SK-N-SH (cell line): ENCODE measurements at regions not wholly inside any gene's neighbourhood (a gene's known extent, or its start where the extent isn't known, plus 50 kb on each side); places are given as distances from the start of the nearest gene placed in this dataset.

Experiments
- ELF1 ChIP-seq: IDR thresholded peaks from 2 replicates; pipeline ENCODE4 v1.4.0; 2012
- EP300 ChIP-seq, 2 experiments: IDR thresholded peaks; 2 replicates each; pipeline versions ENCODE4 v1.4.0 to v1.6.1; 2012; ENCODE audit warnings: borderline replicate concordance in 1 of 2, low read depth in 1 of 2, low read length in 1 of 2
- EZH2phosphoT487 ChIP-seq: fragments of 200-600 bp; sonication (generic); IDR thresholded peaks from 2 replicates; pipeline ENCODE4 v1.6.1; 2017; ENCODE audit warnings: low read depth, mixed run types, mild to moderate bottlenecking, antibody characterized with exemption, moderate library complexity, borderline replicate concordance
- FOXM1 ChIP-seq: IDR thresholded peaks from 2 replicates; pipeline ENCODE4 v1.4.0; 2012; ENCODE audit warnings: low read depth, mild to moderate bottlenecking
- GABPA ChIP-seq: IDR thresholded peaks from 2 replicates; pipeline ENCODE4 v1.4.0; 2012; ENCODE audit warnings: low read depth, mild to moderate bottlenecking
- MEF2A ChIP-seq: IDR thresholded peaks from 2 replicates; pipeline ENCODE4 v1.4.0; 2012; ENCODE audit warnings: low read depth, borderline replicate concordance
- MXI1 ChIP-seq: IDR thresholded peaks from 2 replicates; pipeline ENCODE4 v1.6.1; 2012; ENCODE audit warnings: mild to moderate bottlenecking, low read depth, low read length, improper control_type of control experiment
- RCOR1 ChIP-seq: fragments of 150-350 bp; IDR thresholded peaks from 2 replicates; pipeline ENCODE4 v1.6.1; 2017; ENCODE audit warnings: antibody characterized with exemption, low read length
- SIN3A ChIP-seq: IDR thresholded peaks from 2 replicates; pipeline ENCODE4 v1.6.1; 2012; ENCODE audit warnings: low read depth, mild to moderate bottlenecking, low read length, moderate library complexity, borderline replicate concordance
- YY1 ChIP-seq: IDR thresholded peaks from 2 replicates; pipeline ENCODE4 v1.4.0; 2012; ENCODE audit warnings: low read depth, mild to moderate bottlenecking
- TF ChIP-seq, protein P1 (sequence below): fragments of 200-600 bp; sonication (generic); IDR thresholded peaks from 2 replicates; pipeline ENCODE4 v1.6.1; 2017; ENCODE audit warnings: antibody characterized with exemption, mild to moderate bottlenecking, moderate library complexity
- TF ChIP-seq, protein P2 (sequence below): IDR thresholded peaks from 2 replicates; pipeline ENCODE4 v1.4.0; 2012; ENCODE audit warnings: low read depth
- TF ChIP-seq, protein P3 (sequence below): IDR thresholded peaks from 2 replicates; pipeline ENCODE4; 2012

DNA sequence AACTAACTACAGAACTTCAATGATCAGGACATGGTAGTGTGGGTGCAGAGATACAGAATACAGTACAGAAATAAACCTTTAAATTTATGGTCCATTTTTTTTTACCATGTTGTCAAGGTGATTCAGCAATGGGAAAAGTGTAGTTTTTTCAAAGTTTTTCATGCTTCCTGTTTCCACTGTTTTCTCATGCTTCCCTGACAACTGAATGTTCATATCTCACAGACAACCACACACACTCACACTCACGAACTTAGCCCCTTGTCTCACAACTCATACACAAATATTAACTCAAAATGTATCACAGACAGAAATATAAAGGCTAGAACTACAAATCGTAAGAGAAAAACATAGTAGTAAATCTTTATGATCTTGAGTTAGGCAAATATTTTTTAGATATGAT, 232.6 kb upstream of the CDYL start:
- TF ChIP-seq, protein P1, sequence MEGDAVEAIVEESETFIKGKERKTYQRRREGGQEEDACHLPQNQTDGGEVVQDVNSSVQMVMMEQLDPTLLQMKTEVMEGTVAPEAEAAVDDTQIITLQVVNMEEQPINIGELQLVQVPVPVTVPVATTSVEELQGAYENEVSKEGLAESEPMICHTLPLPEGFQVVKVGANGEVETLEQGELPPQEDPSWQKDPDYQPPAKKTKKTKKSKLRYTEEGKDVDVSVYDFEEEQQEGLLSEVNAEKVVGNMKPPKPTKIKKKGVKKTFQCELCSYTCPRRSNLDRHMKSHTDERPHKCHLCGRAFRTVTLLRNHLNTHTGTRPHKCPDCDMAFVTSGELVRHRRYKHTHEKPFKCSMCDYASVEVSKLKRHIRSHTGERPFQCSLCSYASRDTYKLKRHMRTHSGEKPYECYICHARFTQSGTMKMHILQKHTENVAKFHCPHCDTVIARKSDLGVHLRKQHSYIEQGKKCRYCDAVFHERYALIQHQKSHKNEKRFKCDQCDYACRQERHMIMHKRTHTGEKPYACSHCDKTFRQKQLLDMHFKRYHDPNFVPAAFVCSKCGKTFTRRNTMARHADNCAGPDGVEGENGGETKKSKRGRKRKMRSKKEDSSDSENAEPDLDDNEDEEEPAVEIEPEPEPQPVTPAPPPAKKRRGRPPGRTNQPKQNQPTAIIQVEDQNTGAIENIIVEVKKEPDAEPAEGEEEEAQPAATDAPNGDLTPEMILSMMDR = no peak
- TF ChIP-seq EP300 (IDR thresholded peaks at IDR 0.05; ENCODE audit: borderline replicate concordance in 1 of 2, low read depth in 1 of 2, low read length in 1 of 2) (no peak), GABPA (no peak), EZH2phosphoT487 (no peak), SIN3A (no peak), FOXM1 (no peak), RCOR1 (no peak), ELF1 (no peak), YY1 (no peak), MEF2A (no peak), MXI1 (no peak)
- TF ChIP-seq, protein P2, sequence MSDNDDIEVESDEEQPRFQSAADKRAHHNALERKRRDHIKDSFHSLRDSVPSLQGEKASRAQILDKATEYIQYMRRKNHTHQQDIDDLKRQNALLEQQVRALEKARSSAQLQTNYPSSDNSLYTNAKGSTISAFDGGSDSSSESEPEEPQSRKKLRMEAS = no peak
- TF ChIP-seq, protein P3, sequence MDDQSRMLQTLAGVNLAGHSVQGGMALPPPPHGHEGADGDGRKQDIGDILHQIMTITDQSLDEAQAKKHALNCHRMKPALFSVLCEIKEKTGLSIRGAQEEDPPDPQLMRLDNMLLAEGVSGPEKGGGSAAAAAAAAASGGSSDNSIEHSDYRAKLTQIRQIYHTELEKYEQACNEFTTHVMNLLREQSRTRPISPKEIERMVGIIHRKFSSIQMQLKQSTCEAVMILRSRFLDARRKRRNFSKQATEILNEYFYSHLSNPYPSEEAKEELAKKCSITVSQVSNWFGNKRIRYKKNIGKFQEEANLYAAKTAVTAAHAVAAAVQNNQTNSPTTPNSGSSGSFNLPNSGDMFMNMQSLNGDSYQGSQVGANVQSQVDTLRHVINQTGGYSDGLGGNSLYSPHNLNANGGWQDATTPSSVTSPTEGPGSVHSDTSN = no peak
